ENCODE measurements at regions not wholly inside any gene's neighbourhood (a gene's known extent, or its start where the extent isn't known, plus 50 kb on each side); places are given as distances from the start of the nearest gene placed in this dataset.

DNA sequence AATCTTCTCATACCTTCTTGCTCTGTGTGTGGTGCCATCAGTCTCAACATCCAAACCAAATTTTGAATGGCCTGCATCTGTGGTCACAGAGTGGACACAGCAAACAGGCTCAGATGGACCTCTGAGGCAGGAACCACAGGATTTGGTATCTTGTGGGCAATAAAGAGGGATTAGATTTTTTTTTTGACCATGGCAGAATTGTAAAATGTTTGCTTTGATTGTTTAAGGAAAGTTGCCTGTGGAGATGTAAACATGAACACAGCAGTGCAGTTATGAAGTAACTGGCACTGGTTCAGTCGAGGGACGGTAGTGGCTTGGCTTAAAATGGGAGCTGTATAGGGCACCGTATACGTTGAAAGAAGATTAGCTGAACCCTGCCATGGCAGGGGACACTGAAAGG lies 464.7 kb downstream of the SH2D4B start:
- H3K4me1 ChIP-seq (ENCODE audit: insufficient read depth, low read length): no peaks in the 10 kb centered on the region
- H3K27ac ChIP-seq (ENCODE audit: low read depth, low read length): no peak overlapping the region
- peaks cover 4% of the 10 kb centered on the region for H3K4me1 Mint-ChIP-seq (ENCODE audit: low read depth, unreplicated experiment)
- no peaks in the 10 kb centered on the region for H3K36me3 ChIP-seq (ENCODE audit: insufficient read depth, low read length)
- no peak overlapping the region for H3K4me2 ChIP-seq (ENCODE audit: low read length)
- peaks cover 4% of the 10 kb centered on the region for H3K9me3 ChIP-seq (ENCODE audit: insufficient read depth, low read depth, low read length)
- FAIRE-seq: no peak
- peaks cover 2% of the 10 kb centered on the region for H3K9me3 Mint-ChIP-seq (ENCODE audit: unreplicated experiment)
- no peak overlapping the region for H2AFZ ChIP-seq (ENCODE audit: low read depth, low read length)
- H4K20me1 ChIP-seq (ENCODE audit: insufficient read depth, low read length): no peaks in the 10 kb centered on the region
- no peak overlapping the region for H3K4me3 Mint-ChIP-seq (ENCODE audit: unreplicated experiment)
- no peak overlapping the region for H3K4me3 ChIP-seq (ENCODE audit: insufficient read depth, low read depth, low read length)
- TF ChIP-seq EZH2 (IDR thresholded peaks at IDR 0.05; ENCODE audit: insufficient read depth, low read length): no peak
- TF ChIP-seq, protein P1, sequence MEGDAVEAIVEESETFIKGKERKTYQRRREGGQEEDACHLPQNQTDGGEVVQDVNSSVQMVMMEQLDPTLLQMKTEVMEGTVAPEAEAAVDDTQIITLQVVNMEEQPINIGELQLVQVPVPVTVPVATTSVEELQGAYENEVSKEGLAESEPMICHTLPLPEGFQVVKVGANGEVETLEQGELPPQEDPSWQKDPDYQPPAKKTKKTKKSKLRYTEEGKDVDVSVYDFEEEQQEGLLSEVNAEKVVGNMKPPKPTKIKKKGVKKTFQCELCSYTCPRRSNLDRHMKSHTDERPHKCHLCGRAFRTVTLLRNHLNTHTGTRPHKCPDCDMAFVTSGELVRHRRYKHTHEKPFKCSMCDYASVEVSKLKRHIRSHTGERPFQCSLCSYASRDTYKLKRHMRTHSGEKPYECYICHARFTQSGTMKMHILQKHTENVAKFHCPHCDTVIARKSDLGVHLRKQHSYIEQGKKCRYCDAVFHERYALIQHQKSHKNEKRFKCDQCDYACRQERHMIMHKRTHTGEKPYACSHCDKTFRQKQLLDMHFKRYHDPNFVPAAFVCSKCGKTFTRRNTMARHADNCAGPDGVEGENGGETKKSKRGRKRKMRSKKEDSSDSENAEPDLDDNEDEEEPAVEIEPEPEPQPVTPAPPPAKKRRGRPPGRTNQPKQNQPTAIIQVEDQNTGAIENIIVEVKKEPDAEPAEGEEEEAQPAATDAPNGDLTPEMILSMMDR (IDR thresholded peaks at IDR 0.05; ENCODE audit: insufficient read depth, low read depth, low read length): no peak
- H3K27ac Mint-ChIP-seq (ENCODE audit: unreplicated experiment): no peak overlapping the region
- DNase-seq (ENCODE audit: low read depth): no peak
- H3K27me3 Mint-ChIP-seq (ENCODE audit: low read depth, unreplicated experiment): peaks cover 3% of the 10 kb centered on the region
- H3K27me3 ChIP-seq (ENCODE audit: insufficient read depth, low read length): no peaks in the 10 kb centered on the region
- H3K9ac ChIP-seq (ENCODE audit: low read length): no peak overlapping the region
- no peaks in the 10 kb centered on the region for H3K79me2 ChIP-seq (ENCODE audit: insufficient read depth, low read length)
- no peaks in the 10 kb centered on the region for H3K36me3 Mint-ChIP-seq (ENCODE audit: low read depth, unreplicated experiment)

DNA sequence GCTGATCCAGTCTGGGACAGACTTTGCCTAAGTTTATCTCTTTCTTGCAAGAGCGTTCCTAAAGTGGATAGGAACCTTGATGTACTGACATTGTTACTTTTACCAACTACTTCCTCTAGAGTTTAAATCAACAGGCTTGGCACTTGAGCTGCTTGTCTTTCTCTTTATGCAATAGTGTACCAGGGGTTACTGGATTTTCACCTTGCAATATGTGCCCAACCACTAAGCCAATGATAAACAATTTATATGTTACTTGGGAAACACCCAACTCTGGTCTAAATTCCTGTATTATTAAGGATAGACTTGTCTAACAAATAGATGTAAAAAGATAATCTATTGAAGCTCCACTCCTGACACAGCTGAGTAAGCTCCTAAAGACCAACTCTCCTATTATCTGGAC lies 470.2 kb downstream of the SH2D4B start:
- Histone ChIP-seq H3K79me2 (ENCODE audit: insufficient read depth, low read length) (no peaks in the 10 kb centered on the region), H3K27me3 (ENCODE audit: insufficient read depth, low read length) (no peaks in the 10 kb centered on the region), H3K4me2 (ENCODE audit: low read length) (no peak overlapping the region), H3K9me3 (ENCODE audit: insufficient read depth, low read depth, low read length) (no peaks in the 10 kb centered on the region), H3K4me3 (ENCODE audit: insufficient read depth, low read depth, low read length) (no peak overlapping the region), H3K9ac (ENCODE audit: low read length) (no peak overlapping the region), H3K4me1 (ENCODE audit: insufficient read depth, low read length) (no peaks in the 10 kb centered on the region), H3K27ac (ENCODE audit: low read depth, low read length) (no peak overlapping the region), H3K36me3 (ENCODE audit: insufficient read depth, low read length) (no peaks in the 10 kb centered on the region), H4K20me1 (ENCODE audit: insufficient read depth, low read length) (no peaks in the 10 kb centered on the region), H2AFZ (ENCODE audit: low read depth, low read length) (no peak overlapping the region)
- H3K27me3 Mint-ChIP-seq (ENCODE audit: low read depth, unreplicated experiment): no peaks in the 10 kb centered on the region
- TF ChIP-seq, protein P1 (IDR thresholded peaks at IDR 0.05; ENCODE audit: insufficient read depth, low read depth, low read length): no peak
- peaks cover 2% of the 10 kb centered on the region for H3K9me3 Mint-ChIP-seq (ENCODE audit: unreplicated experiment)
- no peak overlapping the region for H3K4me3 Mint-ChIP-seq (ENCODE audit: unreplicated experiment)
- peaks cover 4% of the 10 kb centered on the region for H3K4me1 Mint-ChIP-seq (ENCODE audit: low read depth, unreplicated experiment)
- no peak overlapping the region for H3K27ac Mint-ChIP-seq (ENCODE audit: unreplicated experiment)
- H3K36me3 Mint-ChIP-seq (ENCODE audit: low read depth, unreplicated experiment): no peaks in the 10 kb centered on the region
- DNase-seq (ENCODE audit: low read depth): no peak
- FAIRE-seq: no peak

DNA sequence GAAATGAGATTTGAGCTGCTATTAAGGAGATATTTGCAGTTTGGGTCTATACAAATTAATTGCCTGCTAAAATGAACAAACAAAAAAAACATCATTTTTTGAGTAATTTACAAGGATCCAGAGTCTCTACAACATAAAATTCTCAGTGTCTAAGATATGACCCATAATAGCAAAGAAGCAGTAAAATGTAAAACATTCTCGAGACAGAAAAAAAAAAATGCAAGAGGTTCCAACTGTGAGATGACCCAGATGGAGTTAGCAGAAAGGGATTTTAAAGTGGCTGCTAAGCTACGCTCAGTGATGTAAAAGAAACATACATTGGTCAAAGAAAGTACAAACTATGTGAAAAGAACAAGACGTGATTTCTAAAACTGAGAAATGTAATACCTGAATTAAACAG lies 471.0 kb downstream of the SH2D4B start:
- no peak for FAIRE-seq
- H3K4me3 Mint-ChIP-seq (ENCODE audit: unreplicated experiment): no peak overlapping the region

More for the DNA sequence above, 471.0 kb downstream of the SH2D4B start:
- Histone ChIP-seq H3K27ac (ENCODE audit: low read depth, low read length) (no peak overlapping the region), H3K4me1 (ENCODE audit: insufficient read depth, low read length) (no peaks in the 10 kb centered on the region), H4K20me1 (ENCODE audit: insufficient read depth, low read length) (no peaks in the 10 kb centered on the region), H3K79me2 (ENCODE audit: insufficient read depth, low read length) (no peaks in the 10 kb centered on the region), H2AFZ (ENCODE audit: low read depth, low read length) (no peak overlapping the region), H3K4me3 (ENCODE audit: insufficient read depth, low read depth, low read length) (no peak overlapping the region), H3K9me3 (ENCODE audit: insufficient read depth, low read depth, low read length) (no peaks in the 10 kb centered on the region), H3K36me3 (ENCODE audit: insufficient read depth, low read length) (no peaks in the 10 kb centered on the region), H3K4me2 (ENCODE audit: low read length) (no peak overlapping the region), H3K27me3 (ENCODE audit: insufficient read depth, low read length) (no peaks in the 10 kb centered on the region), H3K9ac (ENCODE audit: low read length) (no peak overlapping the region)
- H3K9me3 Mint-ChIP-seq (ENCODE audit: unreplicated experiment): peaks cover 2% of the 10 kb centered on the region
- H3K4me1 Mint-ChIP-seq (ENCODE audit: low read depth, unreplicated experiment): peaks cover under 1% of the 10 kb centered on the region
- no peak for DNase-seq (ENCODE audit: low read depth)
- H3K27me3 Mint-ChIP-seq (ENCODE audit: low read depth, unreplicated experiment): no peaks in the 10 kb centered on the region
- H3K27ac Mint-ChIP-seq (ENCODE audit: unreplicated experiment): no peak overlapping the region
- TF ChIP-seq EZH2 (IDR thresholded peaks at IDR 0.05; ENCODE audit: insufficient read depth, low read length): no peak
- TF ChIP-seq, protein P1 (IDR thresholded peaks at IDR 0.05; ENCODE audit: insufficient read depth, low read depth, low read length): no peak
- no peaks in the 10 kb centered on the region for H3K36me3 Mint-ChIP-seq (ENCODE audit: low read depth, unreplicated experiment)

Measured in astrocyte (in vitro differentiated cells and primary cell).